WTC11 (cell line): ENCODE measurements at regions not wholly inside any gene's neighbourhood (a gene's known extent, or its start where the extent isn't known, plus 50 kb on each side); places are given as distances from the start of the nearest gene placed in this dataset.

Source experiments
- ATAC-seq: fragments of 200-7000 bp; cut with Tn5 transposase; 2 replicates; pipeline ENCODE4 v1.10.0; 2021; ENCODE audit warnings: mild to moderate bottlenecking, moderate library complexity
- CTCF ChIA-PET: fragments of 300-600 bp; sonication (Branson Sonifier 250); formaldehyde crosslinking; loops from one replicate; lab custom pipeline; 2021; ENCODE audit warnings: antibody characterized with exemption; lab: Charles Lee
- POLR2A ChIA-PET: fragments of 350-600 bp; sonication (Branson Sonifier 250); formaldehyde crosslinking; loops from one replicate; lab custom pipeline; 2021; ENCODE audit warnings: antibody characterized with exemption; lab: Charles Lee
- DNase-seq: peaks from one replicate; pipeline ENCODE4 v3.0.0; 2021; ENCODE audit warnings: low spot score
- H3K27ac Mint-ChIP-seq: 2 replicates; pipeline ENCODE4 v1.8.0; 2021; ENCODE audit warnings: mixed read lengths
- H3K27me3 Mint-ChIP-seq: 2 replicates; pipeline ENCODE4 v1.8.0; 2021; ENCODE audit warnings: low read depth, mild to moderate bottlenecking, moderate library complexity, mixed read lengths
- H3K36me3 Mint-ChIP-seq: 2 replicates; pipeline ENCODE4 v1.8.0; 2021; ENCODE audit warnings: mixed read lengths
- H3K4me1 Mint-ChIP-seq: 2 replicates; pipeline ENCODE4 v1.8.0; 2022; ENCODE audit warnings: mixed read lengths
- H3K4me3 Mint-ChIP-seq: 2 replicates; pipeline ENCODE4 v1.8.0; 2021; ENCODE audit warnings: mild to moderate bottlenecking, moderate library complexity, mixed read lengths
- H3K9me3 Mint-ChIP-seq: 2 replicates; pipeline ENCODE4 v1.8.0; 2021; ENCODE audit warnings: mixed read lengths
- ATF1 ChIP-seq: sonication (generic); formaldehyde crosslinking; IDR thresholded peaks from 2 replicates; pipeline ENCODE4 v1.8.1; 2023; ENCODE audit warnings: mild to moderate bottlenecking, moderate library complexity, missing genetic modification reagents
- CREB1 ChIP-seq: sonication (generic); formaldehyde crosslinking; IDR thresholded peaks from 2 replicates; pipeline ENCODE4 v1.8.0; 2023; ENCODE audit warnings: mild to moderate bottlenecking, missing genetic modification reagents
- MYBL2 ChIP-seq: sonication (generic); formaldehyde crosslinking; IDR thresholded peaks from 2 replicates; pipeline ENCODE4 v1.8.1; 2023; ENCODE audit warnings: mild to moderate bottlenecking, moderate library complexity, missing genetic modification reagents
- NFATC4 ChIP-seq: fragments of 250-450 bp; sonication (Bioruptor Pico); IDR thresholded peaks from 2 replicates; pipeline ENCODE4 v1.9.0; 2021; ENCODE audit warnings: mild to moderate bottlenecking
- NR3C1 ChIP-seq: sonication (generic); formaldehyde crosslinking; conservative IDR thresholded peaks from 2 replicates; pipeline ENCODE4 v1.8.1; 2023; ENCODE audit warnings: low read depth, mild to moderate bottlenecking, missing genetic modification reagents
- RORB ChIP-seq: fragments of 250-450 bp; sonication (Bioruptor Pico); IDR thresholded peaks from 2 replicates; pipeline ENCODE4 v1.9.0; 2021; ENCODE audit warnings: mild to moderate bottlenecking
- SMAD4 ChIP-seq: sonication (generic); formaldehyde crosslinking; IDR thresholded peaks from 2 replicates; pipeline ENCODE4 v1.8.0; 2022; ENCODE audit warnings: mild to moderate bottlenecking, missing genetic modification reagents
- TP53 ChIP-seq: sonication (generic); formaldehyde crosslinking; IDR thresholded peaks from 2 replicates; pipeline ENCODE4 v1.8.1; 2023; ENCODE audit warnings: mild to moderate bottlenecking, missing genetic modification reagents
- ZNF232 ChIP-seq: sonication (generic); formaldehyde crosslinking; IDR thresholded peaks from 2 replicates; pipeline ENCODE4 v1.8.0; 2022; ENCODE audit warnings: mild to moderate bottlenecking, missing genetic modification reagents
- ZNF317 ChIP-seq: sonication (generic); formaldehyde crosslinking; IDR thresholded peaks from 2 replicates; pipeline ENCODE4 v1.8.1; 2023; ENCODE audit warnings: low read depth, mild to moderate bottlenecking, moderate library complexity, missing genetic modification reagents, borderline replicate concordance
- TF ChIP-seq, protein P1 (sequence below): sonication (generic); formaldehyde crosslinking; IDR thresholded peaks from 2 replicates; pipeline ENCODE4 v1.8.0; 2023; ENCODE audit warnings: missing genetic modification reagents, mild to moderate bottlenecking, borderline replicate concordance
- TF ChIP-seq, protein P2 (sequence below): sonication (generic); formaldehyde crosslinking; IDR thresholded peaks from 2 replicates; pipeline ENCODE4 v1.8.1; 2022; ENCODE audit warnings: mild to moderate bottlenecking, missing genetic modification reagents, moderate library complexity, borderline replicate concordance
- TF ChIP-seq, protein P3 (sequence below): fragments of 250-450 bp; sonication (Bioruptor Pico); IDR thresholded peaks from 2 replicates; pipeline ENCODE4 v2.1.2; 2022; ENCODE audit warnings: mild to moderate bottlenecking, moderate library complexity
- TF ChIP-seq, protein P4 (sequence below): sonication (generic); formaldehyde crosslinking; IDR thresholded peaks from 2 replicates; pipeline ENCODE4 v1.8.1; 2022; ENCODE audit warnings: mild to moderate bottlenecking, moderate library complexity, missing genetic modification reagents
- TF ChIP-seq, protein P5 (sequence below): sonication (generic); formaldehyde crosslinking; IDR thresholded peaks from 2 replicates; pipeline ENCODE4 v1.8.1; 2023; ENCODE audit warnings: mild to moderate bottlenecking, missing genetic modification reagents, moderate library complexity
- TF ChIP-seq, protein P6 (sequence below): fragments of 250-450 bp; sonication (Bioruptor Pico); conservative IDR thresholded peaks from 2 replicates; pipeline ENCODE4 v1.9.0; 2021; ENCODE audit warnings: mild to moderate bottlenecking

DNA sequence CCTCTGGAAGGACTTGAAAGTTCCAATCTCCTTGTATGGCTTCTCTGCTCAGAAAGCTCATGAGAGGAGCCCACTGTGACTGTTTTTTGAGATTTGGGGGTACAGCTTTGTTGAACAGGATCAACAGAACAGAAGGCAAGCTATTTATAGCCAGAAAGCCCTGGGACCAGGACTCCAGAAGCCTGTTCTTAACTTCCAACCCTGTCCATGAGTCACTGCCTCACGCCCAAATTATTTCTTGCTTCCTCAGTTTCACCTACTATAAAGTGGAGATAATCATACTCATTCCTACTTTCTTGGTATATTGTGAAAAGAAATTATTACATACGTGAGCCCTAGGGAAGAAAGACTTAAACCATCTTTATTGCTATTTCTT is 100.9 kb upstream of the MARCKS start:
- Mint-ChIP-seq H3K9me3 (no peaks in the 10 kb centered on the region), H3K4me1 (no peaks in the 10 kb centered on the region), H3K27me3 (no peaks in the 10 kb centered on the region; the same call in 1 of the 2 replicates), H3K36me3 (no peaks in the 10 kb centered on the region), H3K4me3 (no peak overlapping the region), H3K27ac (no peak overlapping the region)
- POLR2A ChIA-PET: no interaction called here
- DNase-seq: no peak
- ATAC-seq: no peak
- CTCF ChIA-PET: no interaction called here
- TF ChIP-seq NFATC4 (CRISPR knock-in tag) (no peak), NR3C1 (CRISPR knock-in tag) (no peak), ZNF232 (CRISPR knock-in tag) (no peak), ZNF317 (CRISPR knock-in tag) (no peak), ATF1 (no peak)
- TF ChIP-seq, protein P1, sequence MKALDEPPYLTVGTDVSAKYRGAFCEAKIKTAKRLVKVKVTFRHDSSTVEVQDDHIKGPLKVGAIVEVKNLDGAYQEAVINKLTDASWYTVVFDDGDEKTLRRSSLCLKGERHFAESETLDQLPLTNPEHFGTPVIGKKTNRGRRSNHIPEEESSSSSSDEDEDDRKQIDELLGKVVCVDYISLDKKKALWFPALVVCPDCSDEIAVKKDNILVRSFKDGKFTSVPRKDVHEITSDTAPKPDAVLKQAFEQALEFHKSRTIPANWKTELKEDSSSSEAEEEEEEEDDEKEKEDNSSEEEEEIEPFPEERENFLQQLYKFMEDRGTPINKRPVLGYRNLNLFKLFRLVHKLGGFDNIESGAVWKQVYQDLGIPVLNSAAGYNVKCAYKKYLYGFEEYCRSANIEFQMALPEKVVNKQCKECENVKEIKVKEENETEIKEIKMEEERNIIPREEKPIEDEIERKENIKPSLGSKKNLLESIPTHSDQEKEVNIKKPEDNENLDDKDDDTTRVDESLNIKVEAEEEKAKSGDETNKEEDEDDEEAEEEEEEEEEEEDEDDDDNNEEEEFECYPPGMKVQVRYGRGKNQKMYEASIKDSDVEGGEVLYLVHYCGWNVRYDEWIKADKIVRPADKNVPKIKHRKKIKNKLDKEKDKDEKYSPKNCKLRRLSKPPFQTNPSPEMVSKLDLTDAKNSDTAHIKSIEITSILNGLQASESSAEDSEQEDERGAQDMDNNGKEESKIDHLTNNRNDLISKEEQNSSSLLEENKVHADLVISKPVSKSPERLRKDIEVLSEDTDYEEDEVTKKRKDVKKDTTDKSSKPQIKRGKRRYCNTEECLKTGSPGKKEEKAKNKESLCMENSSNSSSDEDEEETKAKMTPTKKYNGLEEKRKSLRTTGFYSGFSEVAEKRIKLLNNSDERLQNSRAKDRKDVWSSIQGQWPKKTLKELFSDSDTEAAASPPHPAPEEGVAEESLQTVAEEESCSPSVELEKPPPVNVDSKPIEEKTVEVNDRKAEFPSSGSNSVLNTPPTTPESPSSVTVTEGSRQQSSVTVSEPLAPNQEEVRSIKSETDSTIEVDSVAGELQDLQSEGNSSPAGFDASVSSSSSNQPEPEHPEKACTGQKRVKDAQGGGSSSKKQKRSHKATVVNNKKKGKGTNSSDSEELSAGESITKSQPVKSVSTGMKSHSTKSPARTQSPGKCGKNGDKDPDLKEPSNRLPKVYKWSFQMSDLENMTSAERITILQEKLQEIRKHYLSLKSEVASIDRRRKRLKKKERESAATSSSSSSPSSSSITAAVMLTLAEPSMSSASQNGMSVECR (CRISPR knock-in tag): no peak
- TF ChIP-seq, protein P2, sequence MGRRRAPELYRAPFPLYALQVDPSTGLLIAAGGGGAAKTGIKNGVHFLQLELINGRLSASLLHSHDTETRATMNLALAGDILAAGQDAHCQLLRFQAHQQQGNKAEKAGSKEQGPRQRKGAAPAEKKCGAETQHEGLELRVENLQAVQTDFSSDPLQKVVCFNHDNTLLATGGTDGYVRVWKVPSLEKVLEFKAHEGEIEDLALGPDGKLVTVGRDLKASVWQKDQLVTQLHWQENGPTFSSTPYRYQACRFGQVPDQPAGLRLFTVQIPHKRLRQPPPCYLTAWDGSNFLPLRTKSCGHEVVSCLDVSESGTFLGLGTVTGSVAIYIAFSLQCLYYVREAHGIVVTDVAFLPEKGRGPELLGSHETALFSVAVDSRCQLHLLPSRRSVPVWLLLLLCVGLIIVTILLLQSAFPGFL: no peak
- TF ChIP-seq, protein P3, sequence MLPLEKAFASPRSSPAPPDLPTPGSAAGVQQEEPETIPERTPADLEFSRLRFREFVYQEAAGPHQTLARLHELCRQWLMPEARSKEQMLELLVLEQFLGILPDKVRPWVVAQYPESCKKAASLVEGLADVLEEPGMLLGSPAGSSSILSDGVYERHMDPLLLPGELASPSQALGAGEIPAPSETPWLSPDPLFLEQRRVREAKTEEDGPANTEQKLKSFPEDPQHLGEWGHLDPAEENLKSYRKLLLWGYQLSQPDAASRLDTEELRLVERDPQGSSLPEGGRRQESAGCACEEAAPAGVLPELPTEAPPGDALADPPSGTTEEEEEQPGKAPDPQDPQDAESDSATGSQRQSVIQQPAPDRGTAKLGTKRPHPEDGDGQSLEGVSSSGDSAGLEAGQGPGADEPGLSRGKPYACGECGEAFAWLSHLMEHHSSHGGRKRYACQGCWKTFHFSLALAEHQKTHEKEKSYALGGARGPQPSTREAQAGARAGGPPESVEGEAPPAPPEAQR (CRISPR knock-in tag): no peak

DNA sequence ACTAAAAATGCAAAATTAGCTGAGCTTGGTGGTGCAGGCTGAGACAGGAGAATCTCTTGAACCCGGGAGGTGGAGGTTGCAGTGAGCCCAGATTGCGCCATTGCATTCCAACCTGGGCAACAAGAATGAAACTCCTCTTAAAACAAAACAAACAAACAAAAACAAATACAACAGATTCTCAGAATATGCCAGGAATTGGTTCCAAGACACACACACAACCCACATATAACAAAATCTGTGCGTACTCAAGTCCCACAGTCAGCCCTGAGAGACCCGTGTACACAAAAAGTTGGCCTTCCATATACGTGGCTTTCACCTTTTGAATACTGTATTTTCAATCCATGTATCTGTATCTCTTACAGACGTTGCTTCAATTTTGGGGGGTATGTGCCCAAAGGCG is 98.9 kb upstream of the MARCKS start:
- H3K9me3 Mint-ChIP-seq: no peaks in the 10 kb centered on the region
- no peak overlapping the region for H3K4me3 Mint-ChIP-seq
- H3K27me3 Mint-ChIP-seq: no peaks in the 10 kb centered on the region
- no peaks in the 10 kb centered on the region for H3K36me3 Mint-ChIP-seq
- H3K4me1 Mint-ChIP-seq: peaks cover 9% of the 10 kb centered on the region
- no peak overlapping the region for H3K27ac Mint-ChIP-seq
- ChIA-PET CTCF (no interaction called here), POLR2A (no interaction called here)
- DNase-seq (no peak), ATAC-seq (no peak)
- TF ChIP-seq TP53 (CRISPR knock-in tag): no peak
- no peak for TF ChIP-seq CREB1 (CRISPR knock-in tag)
- no peak for TF ChIP-seq MYBL2
- TF ChIP-seq SMAD4 (CRISPR knock-in tag): no peak
- no peak for TF ChIP-seq NFATC4 (CRISPR knock-in tag)

DNA sequence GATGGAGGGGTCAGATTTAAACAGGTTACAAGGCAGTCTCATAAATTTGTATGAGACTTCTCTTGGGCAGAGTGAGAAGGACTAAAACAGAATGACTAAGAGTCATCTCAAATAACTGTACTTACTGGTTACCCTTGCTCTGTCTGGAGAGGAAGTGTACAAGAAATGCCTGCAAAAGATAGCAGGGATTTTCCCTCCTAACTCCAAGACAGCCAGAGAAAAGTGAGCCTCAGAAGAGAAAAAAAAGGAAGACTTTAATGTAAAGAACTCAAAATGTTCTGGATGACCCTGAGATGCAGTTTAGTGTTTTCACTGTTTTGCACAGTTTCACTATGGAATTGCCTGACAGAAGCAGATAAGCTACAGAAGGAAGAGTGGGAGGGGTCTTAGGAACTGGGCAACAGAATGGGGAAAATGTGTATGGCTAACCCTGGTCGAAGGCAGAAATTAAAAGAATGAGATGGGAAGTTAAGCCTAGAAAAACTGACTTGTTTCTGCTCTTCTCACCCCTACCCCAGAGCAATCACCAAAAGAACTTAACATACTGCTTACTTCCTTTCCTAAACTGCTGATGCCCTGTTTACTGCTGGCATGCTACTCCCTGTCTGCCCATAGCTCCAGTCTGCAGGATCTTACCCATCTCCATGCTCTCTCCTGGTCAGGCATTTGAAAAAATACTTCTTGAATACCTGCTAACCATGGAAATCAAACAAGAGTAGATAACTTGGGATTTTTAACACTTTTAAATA is 98.1 kb upstream of the MARCKS start:
- ATAC-seq (no peak), DNase-seq (no peak)
- H3K4me3 Mint-ChIP-seq: no peak overlapping the region
- H3K27ac Mint-ChIP-seq: no peak overlapping the region
- ChIA-PET POLR2A (no interaction called here), CTCF (no interaction called here)
- no peaks in the 10 kb centered on the region for H3K36me3 Mint-ChIP-seq
- H3K9me3 Mint-ChIP-seq: no peaks in the 10 kb centered on the region
- peaks cover 15% of the 10 kb centered on the region for H3K4me1 Mint-ChIP-seq
- peaks cover 2% of the 10 kb centered on the region for H3K27me3 Mint-ChIP-seq
- TF ChIP-seq, protein P4, sequence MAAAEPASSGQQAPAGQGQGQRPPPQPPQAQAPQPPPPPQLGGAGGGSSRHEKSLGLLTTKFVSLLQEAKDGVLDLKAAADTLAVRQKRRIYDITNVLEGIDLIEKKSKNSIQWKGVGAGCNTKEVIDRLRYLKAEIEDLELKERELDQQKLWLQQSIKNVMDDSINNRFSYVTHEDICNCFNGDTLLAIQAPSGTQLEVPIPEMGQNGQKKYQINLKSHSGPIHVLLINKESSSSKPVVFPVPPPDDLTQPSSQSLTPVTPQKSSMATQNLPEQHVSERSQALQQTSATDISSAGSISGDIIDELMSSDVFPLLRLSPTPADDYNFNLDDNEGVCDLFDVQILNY: no peak
- TF ChIP-seq, protein P5, sequence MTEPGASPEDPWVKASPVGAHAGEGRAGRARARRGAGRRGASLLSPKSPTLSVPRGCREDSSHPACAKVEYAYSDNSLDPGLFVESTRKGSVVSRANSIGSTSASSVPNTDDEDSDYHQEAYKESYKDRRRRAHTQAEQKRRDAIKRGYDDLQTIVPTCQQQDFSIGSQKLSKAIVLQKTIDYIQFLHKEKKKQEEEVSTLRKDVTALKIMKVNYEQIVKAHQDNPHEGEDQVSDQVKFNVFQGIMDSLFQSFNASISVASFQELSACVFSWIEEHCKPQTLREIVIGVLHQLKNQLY (CRISPR knock-in tag): no peak
- TF ChIP-seq, protein P1 (CRISPR knock-in tag): no peak
- TF ChIP-seq RORB (CRISPR knock-in tag): no peak
- TF ChIP-seq, protein P6, sequence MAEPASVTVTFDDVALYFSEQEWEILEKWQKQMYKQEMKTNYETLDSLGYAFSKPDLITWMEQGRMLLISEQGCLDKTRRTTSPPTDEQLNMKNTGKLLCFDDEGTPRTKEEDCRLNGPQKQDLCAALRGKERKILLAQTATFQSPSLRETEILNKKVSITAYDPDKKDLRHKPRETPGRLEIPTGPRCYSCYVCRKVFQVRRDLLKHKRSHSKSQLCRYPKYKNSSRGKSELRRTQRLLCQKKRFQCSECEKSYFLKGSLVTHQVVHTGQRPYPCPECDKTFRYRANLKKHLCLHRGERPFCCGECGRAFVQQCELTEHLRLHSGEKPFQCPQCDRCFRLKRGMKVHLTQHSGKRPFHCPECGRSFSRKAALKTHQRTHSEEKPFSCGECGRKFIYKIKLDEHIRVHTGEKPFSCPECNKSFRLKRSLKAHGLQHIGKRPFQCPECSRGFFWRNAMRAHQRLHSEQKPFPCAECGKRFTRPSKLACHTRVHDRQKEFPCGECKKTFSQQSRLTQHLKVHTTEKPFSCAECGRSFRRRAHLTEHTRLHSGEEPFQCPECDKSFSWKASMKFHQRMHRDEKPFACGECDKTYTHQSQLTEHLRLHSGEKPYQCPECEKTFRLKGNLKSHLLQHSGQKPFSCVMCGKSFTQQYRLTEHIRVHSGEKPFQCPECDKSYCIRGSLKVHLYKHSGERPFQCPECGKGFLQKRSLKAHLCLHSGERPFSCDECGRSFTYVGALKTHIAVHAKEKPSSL (CRISPR knock-in tag): no peak
